ENCODE measurements at regions not wholly inside any gene's neighbourhood (a gene's known extent, or its start where the extent isn't known, plus 50 kb on each side); places are given as distances from the start of the nearest gene placed in this dataset.

- H3K27me3 ChIP-seq (replicated peaks): no peaks in the 10 kb centered on the region
- no peak overlapping the region for H3K27ac ChIP-seq
- H3K36me3 ChIP-seq (replicated peaks): no peaks in the 10 kb centered on the region
- no peak overlapping the region for H3K4me3 ChIP-seq (ENCODE audit: low read depth, low read length)
- no peak for DNase-seq
- no peak for TF ChIP-seq CTCF (IDR thresholded peaks at IDR 0.05; ENCODE audit: low read depth, low read length, missing control alignments)
- in situ Hi-C loops (cut with HindIII; ENCODE audit: low pct_ligation_motif_present, low sequenced_read_pairs): no loop called here
These were observed 298.6 kb upstream of the SLC30A5 start for GRCh38 chr5:68795190-68795589.

- no peaks in the 10 kb centered on the region for H3K27me3 ChIP-seq (replicated peaks)
- H3K4me3 ChIP-seq (ENCODE audit: low read depth, low read length): no peak overlapping the region
- no peak for DNase-seq
- in situ Hi-C loops (cut with HindIII; ENCODE audit: low pct_ligation_motif_present, low sequenced_read_pairs): no loop called here
- no peaks in the 10 kb centered on the region for H3K36me3 ChIP-seq (replicated peaks)
- H3K27ac ChIP-seq: no peak overlapping the region
- no peak for TF ChIP-seq CTCF (IDR thresholded peaks at IDR 0.05; ENCODE audit: low read depth, low read length, missing control alignments)
These were observed 294.7 kb upstream of the SLC30A5 start for GRCh38 chr5:68798877-68799843.

GRCh38 chr5:68802430-68802829 is 291.4 kb upstream of the SLC30A5 start:
- Histone ChIP-seq H3K27ac (no peak overlapping the region), H3K36me3 (replicated peaks) (no peaks in the 10 kb centered on the region), H3K27me3 (replicated peaks) (no peaks in the 10 kb centered on the region), H3K4me3 (ENCODE audit: low read depth, low read length) (no peak overlapping the region)
- no peak for DNase-seq
- TF ChIP-seq CTCF (IDR thresholded peaks at IDR 0.05; ENCODE audit: low read depth, low read length, missing control alignments): no peak
- in situ Hi-C loops (cut with HindIII; ENCODE audit: low pct_ligation_motif_present, low sequenced_read_pairs): no loop called here

GRCh38 chr5:68803881-68804319 is 289.9 kb upstream of the SLC30A5 start:
- no peak overlapping the region for H3K27ac ChIP-seq
- in situ Hi-C loops (cut with HindIII; ENCODE audit: low pct_ligation_motif_present, low sequenced_read_pairs): no loop called here
- H3K27me3 ChIP-seq (replicated peaks): no peaks in the 10 kb centered on the region
- TF ChIP-seq CTCF (IDR thresholded peaks at IDR 0.05; ENCODE audit: low read depth, low read length, missing control alignments): no peak
- H3K4me3 ChIP-seq (ENCODE audit: low read depth, low read length): no peak overlapping the region
- no peaks in the 10 kb centered on the region for H3K36me3 ChIP-seq (replicated peaks)
- DNase-seq: no peak

GRCh38 chr5:68804343-68804742 is 289.5 kb upstream of the SLC30A5 start:
- H3K27ac ChIP-seq: no peak overlapping the region
- H3K27me3 ChIP-seq (replicated peaks): no peaks in the 10 kb centered on the region
- no peak for TF ChIP-seq CTCF (IDR thresholded peaks at IDR 0.05; ENCODE audit: low read depth, low read length, missing control alignments)
- H3K4me3 ChIP-seq (ENCODE audit: low read depth, low read length): no peak overlapping the region
- no peak for DNase-seq
- in situ Hi-C loops (cut with HindIII; ENCODE audit: low pct_ligation_motif_present, low sequenced_read_pairs): no loop called here
- no peaks in the 10 kb centered on the region for H3K36me3 ChIP-seq (replicated peaks)
